ENCODE measurements at regions not wholly inside any gene's neighbourhood (a gene's known extent, or its start where the extent isn't known, plus 50 kb on each side); places are given as distances from the start of the nearest gene placed in this dataset.
"Not testable (repeated sequence)": the region's sequence is repeated elsewhere in the genome, so short reads cannot be mapped to it uniquely, and the experiment has no call there.

DNA sequence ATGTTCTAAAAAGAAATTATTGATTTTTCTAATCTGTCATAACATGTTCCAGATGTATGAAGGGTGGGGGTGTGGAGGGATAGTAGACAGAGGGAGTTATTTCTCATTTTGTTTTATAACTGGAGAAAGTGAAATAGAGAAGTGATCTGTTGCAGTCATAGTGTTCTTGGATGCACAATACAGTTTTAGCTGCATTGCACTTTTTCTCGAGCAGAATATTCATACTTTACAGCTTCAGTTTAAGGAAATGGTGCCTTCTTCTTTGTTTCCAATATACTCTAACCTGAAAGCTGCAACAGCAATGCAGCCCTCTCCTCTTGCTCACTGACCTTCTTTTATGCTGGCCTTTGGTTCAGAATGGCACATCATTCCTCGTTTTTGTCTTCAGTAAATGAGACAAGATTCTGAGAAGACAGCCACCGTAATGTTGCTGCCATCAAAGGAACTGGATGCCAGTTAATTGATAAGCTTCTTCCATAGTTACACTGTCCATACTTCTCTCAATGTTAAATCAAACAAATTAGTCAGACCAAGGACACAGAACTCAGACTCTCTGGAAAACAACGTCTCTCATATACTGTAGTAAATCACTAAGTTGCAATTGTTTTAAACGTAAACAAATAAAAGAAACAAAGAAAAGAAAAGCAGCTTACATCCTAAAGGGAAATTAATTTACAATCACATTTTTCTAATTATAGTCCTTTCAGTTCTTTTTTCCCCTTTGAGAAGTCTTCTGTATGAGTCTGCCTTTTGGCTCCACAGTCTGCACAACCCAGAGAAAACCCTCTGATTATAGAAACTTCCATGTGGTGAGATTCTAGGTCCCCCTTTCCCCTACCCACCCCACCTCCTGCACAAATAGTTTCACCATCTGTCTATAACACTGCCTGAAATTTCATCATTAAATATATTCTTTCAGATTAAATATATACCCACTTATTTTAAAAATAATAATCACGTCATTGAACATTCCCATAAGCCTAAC, 97.4 kb upstream of the UGP2 start:
- H2AFZ ChIP-seq (ENCODE audit: low read depth, low read length): no peak overlapping the region
- no peaks in the 10 kb centered on the region for H3K9me3 ChIP-seq (ENCODE audit: low read length)
- H3K36me3 ChIP-seq (ENCODE audit: insufficient read depth, low read length): no peaks in the 10 kb centered on the region
- H3K79me2 ChIP-seq (replicated peaks; ENCODE audit: insufficient read depth, low read length): no peaks in the 10 kb centered on the region
- H3K9me2 ChIP-seq (ENCODE audit: insufficient read depth, low read length): no peaks in the 10 kb centered on the region
- no peak overlapping the region for H3K4me2 ChIP-seq (ENCODE audit: low read length)
- H3K9ac ChIP-seq (ENCODE audit: low read length): no peak overlapping the region
- H3F3A ChIP-seq (ENCODE audit: insufficient read depth, low read length, poor library complexity, severe bottlenecking): no peaks in the 10 kb centered on the region
- H3K27ac ChIP-seq (ENCODE audit: low read length): no peak overlapping the region
- H3K27me3 ChIP-seq (ENCODE audit: insufficient read depth, low read depth, low read length): no peaks in the 10 kb centered on the region
- no peaks in the 10 kb centered on the region for H4K20me1 ChIP-seq (ENCODE audit: insufficient read depth)
- no peak overlapping the region for H3K4me3 ChIP-seq (ENCODE audit: low read length)
- no peak for TF ChIP-seq EZH2 (IDR thresholded peaks at IDR 0.05; ENCODE audit: borderline replicate concordance, insufficient read depth, low read length, poor library complexity, severe bottlenecking)
- no peak for TF ChIP-seq MXI1 (conservative IDR thresholded peaks at IDR 0.05; ENCODE audit: poor library complexity, severe bottlenecking)
- TF ChIP-seq, protein P1, sequence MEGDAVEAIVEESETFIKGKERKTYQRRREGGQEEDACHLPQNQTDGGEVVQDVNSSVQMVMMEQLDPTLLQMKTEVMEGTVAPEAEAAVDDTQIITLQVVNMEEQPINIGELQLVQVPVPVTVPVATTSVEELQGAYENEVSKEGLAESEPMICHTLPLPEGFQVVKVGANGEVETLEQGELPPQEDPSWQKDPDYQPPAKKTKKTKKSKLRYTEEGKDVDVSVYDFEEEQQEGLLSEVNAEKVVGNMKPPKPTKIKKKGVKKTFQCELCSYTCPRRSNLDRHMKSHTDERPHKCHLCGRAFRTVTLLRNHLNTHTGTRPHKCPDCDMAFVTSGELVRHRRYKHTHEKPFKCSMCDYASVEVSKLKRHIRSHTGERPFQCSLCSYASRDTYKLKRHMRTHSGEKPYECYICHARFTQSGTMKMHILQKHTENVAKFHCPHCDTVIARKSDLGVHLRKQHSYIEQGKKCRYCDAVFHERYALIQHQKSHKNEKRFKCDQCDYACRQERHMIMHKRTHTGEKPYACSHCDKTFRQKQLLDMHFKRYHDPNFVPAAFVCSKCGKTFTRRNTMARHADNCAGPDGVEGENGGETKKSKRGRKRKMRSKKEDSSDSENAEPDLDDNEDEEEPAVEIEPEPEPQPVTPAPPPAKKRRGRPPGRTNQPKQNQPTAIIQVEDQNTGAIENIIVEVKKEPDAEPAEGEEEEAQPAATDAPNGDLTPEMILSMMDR (IDR thresholded peaks at IDR 0.05; ENCODE audit: poor library complexity, severe bottlenecking): no peak
- TF ChIP-seq RAD21 (conservative IDR thresholded peaks at IDR 0.05): no peak
- TF ChIP-seq, protein P2, sequence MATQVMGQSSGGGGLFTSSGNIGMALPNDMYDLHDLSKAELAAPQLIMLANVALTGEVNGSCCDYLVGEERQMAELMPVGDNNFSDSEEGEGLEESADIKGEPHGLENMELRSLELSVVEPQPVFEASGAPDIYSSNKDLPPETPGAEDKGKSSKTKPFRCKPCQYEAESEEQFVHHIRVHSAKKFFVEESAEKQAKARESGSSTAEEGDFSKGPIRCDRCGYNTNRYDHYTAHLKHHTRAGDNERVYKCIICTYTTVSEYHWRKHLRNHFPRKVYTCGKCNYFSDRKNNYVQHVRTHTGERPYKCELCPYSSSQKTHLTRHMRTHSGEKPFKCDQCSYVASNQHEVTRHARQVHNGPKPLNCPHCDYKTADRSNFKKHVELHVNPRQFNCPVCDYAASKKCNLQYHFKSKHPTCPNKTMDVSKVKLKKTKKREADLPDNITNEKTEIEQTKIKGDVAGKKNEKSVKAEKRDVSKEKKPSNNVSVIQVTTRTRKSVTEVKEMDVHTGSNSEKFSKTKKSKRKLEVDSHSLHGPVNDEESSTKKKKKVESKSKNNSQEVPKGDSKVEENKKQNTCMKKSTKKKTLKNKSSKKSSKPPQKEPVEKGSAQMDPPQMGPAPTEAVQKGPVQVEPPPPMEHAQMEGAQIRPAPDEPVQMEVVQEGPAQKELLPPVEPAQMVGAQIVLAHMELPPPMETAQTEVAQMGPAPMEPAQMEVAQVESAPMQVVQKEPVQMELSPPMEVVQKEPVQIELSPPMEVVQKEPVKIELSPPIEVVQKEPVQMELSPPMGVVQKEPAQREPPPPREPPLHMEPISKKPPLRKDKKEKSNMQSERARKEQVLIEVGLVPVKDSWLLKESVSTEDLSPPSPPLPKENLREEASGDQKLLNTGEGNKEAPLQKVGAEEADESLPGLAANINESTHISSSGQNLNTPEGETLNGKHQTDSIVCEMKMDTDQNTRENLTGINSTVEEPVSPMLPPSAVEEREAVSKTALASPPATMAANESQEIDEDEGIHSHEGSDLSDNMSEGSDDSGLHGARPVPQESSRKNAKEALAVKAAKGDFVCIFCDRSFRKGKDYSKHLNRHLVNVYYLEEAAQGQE (IDR thresholded peaks at IDR 0.05; ENCODE audit: borderline replicate concordance): no peak
- TF ChIP-seq POLR2AphosphoS5 (IDR thresholded peaks at IDR 0.05): no peak
- no peak for TF ChIP-seq TAF1 (IDR thresholded peaks at IDR 0.05; ENCODE audit: low read depth)
- TF ChIP-seq SMC3 (conservative IDR thresholded peaks at IDR 0.05; ENCODE audit: poor library complexity): no peak
- no peak for TF ChIP-seq EP300 (conservative IDR thresholded peaks at IDR 0.05; ENCODE audit: poor library complexity, severe bottlenecking)

DNA sequence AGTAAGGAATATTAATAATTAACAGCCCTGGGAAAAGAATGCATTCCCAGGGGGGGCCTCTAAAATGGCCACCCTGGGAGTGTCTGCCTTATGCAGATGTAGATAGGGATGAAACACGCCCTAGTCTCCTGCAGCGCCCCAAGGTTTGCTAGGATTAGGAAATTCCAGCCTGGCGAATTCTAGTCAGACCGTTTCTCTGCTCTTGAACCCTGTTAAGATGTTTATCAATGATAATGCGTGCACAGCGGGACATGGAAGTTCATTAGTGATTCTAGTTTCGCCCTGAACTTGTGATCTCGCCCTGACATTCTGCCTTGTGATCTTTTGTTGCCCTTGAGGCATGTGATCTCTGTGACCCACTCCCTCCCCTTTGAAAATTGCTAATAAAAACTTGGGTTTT, 95.1 kb upstream of the UGP2 start:
- H3K9ac ChIP-seq (ENCODE audit: low read length); H3K4me2 ChIP-seq (ENCODE audit: low read length); H3K4me3 ChIP-seq (ENCODE audit: low read length); H3K36me3 ChIP-seq (ENCODE audit: insufficient read depth, low read length); H3K9me2 ChIP-seq (ENCODE audit: insufficient read depth, low read length); H3K27me3 ChIP-seq (ENCODE audit: insufficient read depth, low read depth, low read length); H3K79me2 ChIP-seq (replicated peaks; ENCODE audit: insufficient read depth, low read length); H2AFZ ChIP-seq (ENCODE audit: low read depth, low read length); H3K9me3 ChIP-seq (ENCODE audit: low read length); H3K27ac ChIP-seq (ENCODE audit: low read length); H4K20me1 ChIP-seq (ENCODE audit: insufficient read depth); H3F3A ChIP-seq (ENCODE audit: insufficient read depth, low read length, poor library complexity, severe bottlenecking): not testable (repeated sequence)

All from neural cell (in vitro differentiated cells).